K562 (cell line): ENCODE measurements at regions not wholly inside any gene's neighbourhood (a gene's known extent, or its start where the extent isn't known, plus 50 kb on each side); places are given as distances from the start of the nearest gene placed in this dataset.

Experiments
- COPS2 ChIP-seq: fragments of 450-650 bp; conservative IDR thresholded peaks from 2 replicates; pipeline ENCODE4 v1.6.1; 2016; ENCODE audit warnings: mild to moderate bottlenecking, moderate library complexity
- PURB ChIP-seq: sonication (generic); formaldehyde crosslinking; IDR thresholded peaks from 2 replicates; pipeline ENCODE4 v1.9.0; 2021; ENCODE audit warnings: low read depth, mild to moderate bottlenecking, missing genetic modification reagents
- RAD51 ChIP-seq: fragments of 450-650 bp; IDR thresholded peaks from 2 replicates; pipeline ENCODE4 v1.7.1; 2016; ENCODE audit warnings: low read depth, mild to moderate bottlenecking, borderline replicate concordance
- SMAD1 ChIP-seq: fragments of 150-350 bp; IDR thresholded peaks from 2 replicates; pipeline ENCODE4 v1.6.1; 2014; ENCODE audit warnings: low read length, low read depth; ENCODE audit not compliant: partially characterized antibody
- ZNF133 ChIP-seq: fragments of 250-450 bp; sonication (Bioruptor Pico); IDR thresholded peaks from 2 replicates; pipeline ENCODE4 v1.4.0; 2020; ENCODE audit warnings: mild to moderate bottlenecking
- ZNF282 ChIP-seq: sonication (generic); formaldehyde crosslinking; IDR thresholded peaks from 2 replicates; pipeline ENCODE4 v1.8.1; 2023; ENCODE audit warnings: missing genetic modification reagents
- TF ChIP-seq, protein P1 (sequence below): fragments of 450-650 bp; IDR thresholded peaks from 2 replicates; pipeline ENCODE4 v1.6.1; 2016; ENCODE audit warnings: low read depth

DNA sequence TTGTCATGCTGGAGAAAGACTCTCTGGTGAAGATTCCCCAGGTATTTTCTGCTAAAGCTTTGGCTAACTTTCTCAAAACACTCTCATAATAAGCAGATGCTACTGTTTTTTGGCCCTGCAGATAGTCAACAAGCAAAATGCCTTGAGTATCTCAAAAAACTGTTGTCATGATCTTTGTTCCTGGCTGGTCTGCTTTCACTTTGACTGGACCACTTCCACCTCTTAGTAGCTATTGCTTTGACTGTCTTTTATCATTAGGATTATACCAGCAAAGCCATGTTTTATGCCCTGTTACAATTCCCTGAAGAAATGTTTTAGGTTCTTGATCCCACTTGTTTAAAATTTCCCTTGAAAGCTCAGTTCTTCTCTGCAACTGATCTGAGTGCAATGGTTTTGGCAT lies 231.5 kb downstream of the SLC7A11 start (continued):
- TF ChIP-seq, protein P1, sequence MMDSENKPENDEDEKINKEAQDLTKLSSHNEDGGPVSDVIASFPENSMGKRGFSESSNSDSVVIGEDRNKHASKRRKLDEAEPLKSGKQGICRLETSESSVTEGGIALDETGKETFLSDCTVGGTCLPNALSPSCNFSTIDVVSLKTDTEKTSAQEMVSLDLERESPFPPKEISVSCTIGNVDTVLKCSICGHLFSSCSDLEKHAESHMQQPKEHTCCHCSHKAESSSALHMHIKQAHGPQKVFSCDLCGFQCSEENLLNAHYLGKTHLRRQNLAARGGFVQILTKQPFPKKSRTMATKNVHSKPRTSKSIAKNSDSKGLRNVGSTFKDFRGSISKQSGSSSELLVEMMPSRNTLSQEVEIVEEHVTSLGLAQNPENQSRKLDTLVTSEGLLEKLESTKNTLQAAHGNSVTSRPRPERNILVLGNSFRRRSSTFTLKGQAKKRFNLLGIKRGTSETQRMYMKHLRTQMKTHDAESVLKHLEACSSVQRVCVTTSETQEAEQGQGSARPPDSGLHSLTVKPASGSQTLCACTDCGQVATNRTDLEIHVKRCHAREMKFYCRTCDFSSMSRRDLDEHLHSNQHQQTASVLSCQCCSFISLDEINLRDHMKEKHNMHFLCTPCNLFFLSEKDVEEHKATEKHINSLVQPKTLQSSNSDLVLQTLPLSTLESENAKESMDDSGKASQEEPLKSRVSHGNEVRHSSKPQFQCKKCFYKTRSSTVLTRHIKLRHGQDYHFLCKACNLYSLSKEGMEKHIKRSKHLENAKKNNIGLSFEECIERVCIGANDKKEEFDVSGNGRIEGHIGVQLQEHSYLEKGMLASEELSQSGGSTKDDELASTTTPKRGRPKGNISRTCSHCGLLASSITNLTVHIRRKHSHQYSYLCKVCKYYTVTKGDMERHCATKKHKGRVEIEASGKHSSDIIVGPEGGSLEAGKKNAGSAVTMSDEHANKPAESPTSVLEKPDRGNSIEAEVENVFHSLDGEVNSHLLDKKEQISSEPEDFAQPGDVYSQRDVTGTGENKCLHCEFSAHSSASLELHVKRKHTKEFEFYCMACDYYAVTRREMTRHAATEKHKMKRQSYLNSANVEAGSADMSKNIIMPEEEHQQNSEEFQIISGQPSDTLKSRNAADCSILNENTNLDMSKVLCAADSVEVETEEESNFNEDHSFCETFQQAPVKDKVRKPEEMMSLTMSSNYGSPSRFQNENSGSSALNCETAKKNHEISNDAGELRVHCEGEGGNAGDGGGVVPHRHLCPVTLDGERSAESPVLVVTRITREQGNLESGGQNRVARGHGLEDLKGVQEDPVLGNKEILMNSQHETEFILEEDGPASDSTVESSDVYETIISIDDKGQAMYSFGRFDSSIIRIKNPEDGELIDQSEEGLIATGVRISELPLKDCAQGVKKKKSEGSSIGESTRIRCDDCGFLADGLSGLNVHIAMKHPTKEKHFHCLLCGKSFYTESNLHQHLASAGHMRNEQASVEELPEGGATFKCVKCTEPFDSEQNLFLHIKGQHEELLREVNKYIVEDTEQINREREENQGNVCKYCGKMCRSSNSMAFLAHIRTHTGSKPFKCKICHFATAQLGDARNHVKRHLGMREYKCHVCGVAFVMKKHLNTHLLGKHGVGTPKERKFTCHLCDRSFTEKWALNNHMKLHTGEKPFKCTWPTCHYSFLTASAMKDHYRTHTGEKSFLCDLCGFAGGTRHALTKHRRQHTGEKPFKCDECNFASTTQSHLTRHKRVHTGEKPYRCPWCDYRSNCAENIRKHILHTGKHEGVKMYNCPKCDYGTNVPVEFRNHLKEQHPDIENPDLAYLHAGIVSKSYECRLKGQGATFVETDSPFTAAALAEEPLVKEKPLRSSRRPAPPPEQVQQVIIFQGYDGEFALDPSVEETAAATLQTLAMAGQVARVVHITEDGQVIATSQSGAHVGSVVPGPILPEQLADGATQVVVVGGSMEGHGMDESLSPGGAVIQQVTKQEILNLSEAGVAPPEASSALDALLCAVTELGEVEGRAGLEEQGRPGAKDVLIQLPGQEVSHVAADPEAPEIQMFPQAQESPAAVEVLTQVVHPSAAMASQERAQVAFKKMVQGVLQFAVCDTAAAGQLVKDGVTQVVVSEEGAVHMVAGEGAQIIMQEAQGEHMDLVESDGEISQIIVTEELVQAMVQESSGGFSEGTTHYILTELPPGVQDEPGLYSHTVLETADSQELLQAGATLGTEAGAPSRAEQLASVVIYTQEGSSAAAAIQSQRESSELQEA = no peak
- TF ChIP-seq PURB (CRISPR knock-in tag) = no peak
- TF ChIP-seq COPS2 = no peak
- TF ChIP-seq RAD51 = no peak
- TF ChIP-seq ZNF133 (CRISPR knock-in tag) = no peak
- TF ChIP-seq ZNF282 (CRISPR knock-in tag) = no peak
- TF ChIP-seq SMAD1 = no peak
- TF ChIP-seq, all 486 proteins: peak for 0
